Jurkat, Clone E6-1 (cell line): ENCODE measurements at regions not wholly inside any gene's neighbourhood (a gene's known extent, or its start where the extent isn't known, plus 50 kb on each side); places are given as distances from the start of the nearest gene placed in this dataset.
A peak's percentile ranks its signal among the peaks of the same experiment; 100 is the strongest.
"Not testable (repeated sequence)": the region's sequence is repeated elsewhere in the genome, so short reads cannot be mapped to it uniquely, and the experiment has no call there.

ENCODE experiments used
- DNase-seq: peaks from one replicate; pipeline ENCODE4 v3.0.0-alpha.2; 2011; ENCODE audit warnings: low read depth, low spot score
- H3K4me3 ChIP-seq: 2 replicates; pipeline ENCODE4 v1.5.1; 2011; ENCODE audit warnings: mild to moderate bottlenecking, low read length, control low read depth, moderate library complexity

- not testable (repeated sequence) for DNase-seq, H3K4me3 ChIP-seq
These were observed 79.5 kb upstream of the ABCD2 start for GRCh38 chr12:39699079-39699478.

DNA sequence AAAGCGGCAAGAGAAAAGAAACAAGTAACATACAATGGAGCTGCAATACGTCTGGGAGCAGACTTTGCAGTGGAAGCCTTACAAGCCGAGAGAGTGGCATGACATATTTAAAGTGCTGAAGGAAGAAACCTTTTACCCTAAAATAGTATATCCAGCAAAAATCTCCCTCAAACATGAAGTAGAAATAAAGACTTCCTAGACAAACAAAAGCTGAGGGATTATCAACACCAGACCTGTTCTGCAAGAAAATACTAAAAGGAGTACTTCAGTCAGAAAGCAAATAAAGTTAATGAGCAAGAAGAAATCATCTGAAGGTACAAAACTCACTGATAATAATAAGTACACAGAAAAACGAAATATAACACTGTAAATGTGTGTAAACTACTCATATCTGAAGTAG lies 77.5 kb upstream of the ABCD2 start:
- no peak for DNase-seq
- H3K4me3 ChIP-seq = no peak overlapping the region

GRCh38 chr12:39692258-39692853 lies 72.8 kb upstream of the ABCD2 start:
- H3K4me3 ChIP-seq = no peak overlapping the region
- no peak for DNase-seq

GRCh38 chr12:39685854-39686657 lies 66.5 kb upstream of the ABCD2 start:
- no peak for DNase-seq
- no peak overlapping the region for H3K4me3 ChIP-seq

GRCh38 chr12:39682689-39683477 lies 63.3 kb upstream of the ABCD2 start:
- DNase-seq = no peak

GRCh38 chr12:39675263-39675662 lies 55.7 kb upstream of the ABCD2 start:
- no peak for DNase-seq
- no peak overlapping the region for H3K4me3 ChIP-seq

More at GRCh38 chr12:39682689-39683477, 63.3 kb upstream of the ABCD2 start:
- no peak overlapping the region for H3K4me3 ChIP-seq

GRCh38 chr12:39672976-39673375 lies 53.4 kb upstream of the ABCD2 start:
- no peak overlapping the region for H3K4me3 ChIP-seq
- DNase-seq = no peak

- DNase-seq = no peak
- H3K4me3 ChIP-seq = no peak overlapping the region
These were observed 52.6 kb upstream of the ABCD2 start for GRCh38 chr12:39671898-39672875.

DNA sequence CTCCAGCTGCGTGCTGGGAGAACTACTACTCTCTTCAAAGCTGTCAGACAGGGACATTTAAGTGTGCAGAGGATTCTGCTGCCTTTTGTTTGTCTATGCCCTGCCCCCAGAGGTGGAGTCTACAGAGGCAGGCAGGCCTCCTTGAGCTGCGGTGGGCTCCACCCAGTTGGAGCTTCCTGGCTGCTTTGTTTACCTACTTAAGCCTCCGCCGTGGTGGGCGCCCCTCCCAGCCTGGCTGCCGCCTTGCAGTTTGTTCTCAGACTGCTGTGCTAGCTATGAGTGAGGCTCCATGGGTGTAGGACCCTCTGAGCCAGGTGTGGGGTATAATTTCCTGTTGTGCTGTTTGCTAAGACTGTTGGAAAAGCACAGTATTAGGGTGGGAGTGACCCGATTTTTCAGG lies 49.9 kb upstream of the ABCD2 start:
- DNase-seq = peak; percentile 20
- H3K4me3 ChIP-seq = not testable (repeated sequence)
